Coronary artery (tissue), 2 donors: ENCODE measurements at regions not wholly inside any gene's neighbourhood (a gene's known extent, or its start where the extent isn't known, plus 50 kb on each side); places are given as distances from the start of the nearest gene placed in this dataset.

Experiments used
- DNase-seq: peaks from one replicate; pipeline ENCODE4 v3.0.0-alpha.2; 2017; ENCODE audit warnings: low spot score
- H3K27ac ChIP-seq, 2 donors: fragments of 200-600 bp; sonication (generic); one replicate each; pipeline ENCODE4 v1.5.1; 2016 to 2019
- H3K4me3 ChIP-seq: fragments of 200-600 bp; sonication (generic); 2 replicates; pipeline ENCODE4 v1.5.1; 2016; ENCODE audit warnings: mild to moderate bottlenecking, moderate library complexity
- CTCF ChIP-seq: fragments of 200-600 bp; sonication (generic); IDR thresholded peaks from one replicate; pipeline ENCODE4 v1.5.1; 2019; ENCODE audit warnings: antibody characterized with exemption

GRCh38 chr3:805326-805725 lies 287.5 kb upstream of the CNTN6 start:
- TF ChIP-seq CTCF: no peak
- H3K27ac ChIP-seq: no peak overlapping the region
- no peak overlapping the region for H3K4me3 ChIP-seq
- no peak for DNase-seq

GRCh38 chr3:806006-806405 lies 286.8 kb upstream of the CNTN6 start:
- DNase-seq: no peak
- Histone ChIP-seq H3K4me3 (no peak overlapping the region), H3K27ac (no peak overlapping the region)
- no peak for TF ChIP-seq CTCF

DNA sequence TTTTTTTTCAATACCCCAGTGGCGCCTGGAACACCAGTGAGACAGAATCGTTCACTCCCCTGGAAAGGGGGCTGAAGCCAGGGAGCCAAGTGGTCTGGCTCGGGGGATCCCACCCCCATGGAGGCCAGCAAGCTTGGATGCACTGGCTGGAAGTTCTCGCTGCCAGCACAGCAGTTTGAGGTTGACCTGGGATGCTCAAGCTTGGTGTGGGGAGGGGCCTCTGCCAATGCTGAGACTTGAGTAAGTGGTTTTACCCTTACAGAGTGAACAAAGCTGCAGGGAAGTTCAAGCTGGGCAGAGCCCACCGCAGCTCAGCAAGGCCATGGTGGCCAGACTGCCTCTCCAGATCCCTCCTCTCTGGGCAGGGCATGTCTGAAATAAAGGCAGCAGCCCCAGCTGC lies 276.2 kb upstream of the CNTN6 start:
- Histone ChIP-seq H3K4me3 (no peak overlapping the region), H3K27ac (no peak overlapping the region)
- TF ChIP-seq CTCF: no peak
- peak; percentile 52 for DNase-seq

GRCh38 chr3:834679-835078 lies 258.1 kb upstream of the CNTN6 start:
- no peak overlapping the region for H3K4me3 ChIP-seq
- no peak overlapping the region for H3K27ac ChIP-seq
- TF ChIP-seq CTCF: no peak
- DNase-seq: no peak

GRCh38 chr3:835096-835495 lies 257.7 kb upstream of the CNTN6 start:
- no peak for DNase-seq
- no peak overlapping the region for H3K27ac ChIP-seq
- no peak for TF ChIP-seq CTCF

GRCh38 chr3:839981-840380 lies 252.8 kb upstream of the CNTN6 start:
- no peak overlapping the region for H3K27ac ChIP-seq
- DNase-seq: no peak
- no peak overlapping the region for H3K4me3 ChIP-seq
- no peak for TF ChIP-seq CTCF

More at GRCh38 chr3:835096-835495, 257.7 kb upstream of the CNTN6 start:
- no peak overlapping the region for H3K4me3 ChIP-seq

- Histone ChIP-seq H3K27ac (no peak overlapping the region), H3K4me3 (no peak overlapping the region)
- DNase-seq: no peak
- TF ChIP-seq CTCF: no peak
Observed at GRCh38 chr3:851098-851790, 241.6 kb upstream of the CNTN6 start.
